Thyroid gland (tissue), 4 donors: ENCODE measurements at regions not wholly inside any gene's neighbourhood (a gene's known extent, or its start where the extent isn't known, plus 50 kb on each side); places are given as distances from the start of the nearest gene placed in this dataset.

ENCODE experiments used
- POLR2A ChIP-seq, 2 donors: fragments of 450-650 bp; IDR thresholded peaks; one replicate each; pipeline ENCODE4 v1.6.1; 2017; ENCODE audit warnings: antibody characterized with exemption in 2 of 2, mild to moderate bottlenecking in 2 of 2, moderate library complexity in 1 of 2
- TF ChIP-seq, protein P1 (sequence below), 6 experiments: fragments of 200-600 bp in 3 of 6; fragments of 450-650 bp in 3 of 6; sonication (generic) in 3 of 6; IDR thresholded peaks; one replicate each; pipeline ENCODE4 v1.5.1; 2016 to 2019; ENCODE audit warnings: antibody characterized with exemption in 6 of 6, mild to moderate bottlenecking in 2 of 6, inconsistent platforms in 1 of 6, moderate library complexity in 1 of 6

GRCh38 chr2:56860991-56861390 is 677.2 kb downstream of the CCDC85A start:
- TF ChIP-seq POLR2A (IDR thresholded peaks at IDR 0.05), result no peak
- TF ChIP-seq, protein P1, sequence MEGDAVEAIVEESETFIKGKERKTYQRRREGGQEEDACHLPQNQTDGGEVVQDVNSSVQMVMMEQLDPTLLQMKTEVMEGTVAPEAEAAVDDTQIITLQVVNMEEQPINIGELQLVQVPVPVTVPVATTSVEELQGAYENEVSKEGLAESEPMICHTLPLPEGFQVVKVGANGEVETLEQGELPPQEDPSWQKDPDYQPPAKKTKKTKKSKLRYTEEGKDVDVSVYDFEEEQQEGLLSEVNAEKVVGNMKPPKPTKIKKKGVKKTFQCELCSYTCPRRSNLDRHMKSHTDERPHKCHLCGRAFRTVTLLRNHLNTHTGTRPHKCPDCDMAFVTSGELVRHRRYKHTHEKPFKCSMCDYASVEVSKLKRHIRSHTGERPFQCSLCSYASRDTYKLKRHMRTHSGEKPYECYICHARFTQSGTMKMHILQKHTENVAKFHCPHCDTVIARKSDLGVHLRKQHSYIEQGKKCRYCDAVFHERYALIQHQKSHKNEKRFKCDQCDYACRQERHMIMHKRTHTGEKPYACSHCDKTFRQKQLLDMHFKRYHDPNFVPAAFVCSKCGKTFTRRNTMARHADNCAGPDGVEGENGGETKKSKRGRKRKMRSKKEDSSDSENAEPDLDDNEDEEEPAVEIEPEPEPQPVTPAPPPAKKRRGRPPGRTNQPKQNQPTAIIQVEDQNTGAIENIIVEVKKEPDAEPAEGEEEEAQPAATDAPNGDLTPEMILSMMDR (IDR thresholded peaks at IDR 0.05), result no peak
